ENCODE measurements at regions not wholly inside any gene's neighbourhood (a gene's known extent, or its start where the extent isn't known, plus 50 kb on each side); places are given as distances from the start of the nearest gene placed in this dataset.
A peak's percentile ranks its signal among the peaks of the same experiment; 100 is the strongest.

GRCh38 chr14:34059037-34059924, 108.4 kb upstream of the EGLN3 start:
- in situ Hi-C loops (cut with HindIII; ENCODE audit: low sequenced_read_pairs): no loop called here
- peak overlapping the region; percentile 45 for H3K4me3 ChIP-seq (ENCODE audit: low read depth, low read length)
- no peak for TF ChIP-seq CTCF (IDR thresholded peaks at IDR 0.05; ENCODE audit: low read depth, low read length, missing control alignments)
- no peak for DNase-seq (ENCODE audit: low read depth)

DNA sequence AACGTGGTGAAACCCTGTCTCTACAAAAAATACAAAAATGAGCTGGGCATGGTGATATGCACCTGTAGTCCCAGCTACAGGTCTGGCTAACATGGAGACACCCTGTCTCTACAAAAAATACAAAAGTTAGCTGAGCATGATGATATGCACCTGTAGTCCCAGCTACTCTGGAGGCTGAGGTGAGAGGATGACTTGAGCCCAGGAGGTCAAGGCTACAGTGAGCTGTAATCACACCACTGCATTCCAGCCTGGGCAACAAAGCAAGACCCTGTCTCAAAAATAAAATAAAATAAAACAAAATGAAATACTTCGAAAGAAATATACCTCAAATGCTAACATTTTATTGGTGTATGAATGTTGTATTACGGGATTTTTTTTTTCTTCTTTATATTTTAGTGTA, 107.6 kb upstream of the EGLN3 start:
- H3K4me3 ChIP-seq (ENCODE audit: low read depth, low read length): no peak overlapping the region
- TF ChIP-seq CTCF (IDR thresholded peaks at IDR 0.05; ENCODE audit: low read depth, low read length, missing control alignments): no peak
- no peak for DNase-seq (ENCODE audit: low read depth)
- in situ Hi-C loops (cut with HindIII; ENCODE audit: low sequenced_read_pairs): no loop called here

GRCh38 chr14:34056046-34056445, 105.2 kb upstream of the EGLN3 start:
- DNase-seq (ENCODE audit: low read depth): no peak
- no peak for TF ChIP-seq CTCF (IDR thresholded peaks at IDR 0.05; ENCODE audit: low read depth, low read length, missing control alignments)
- in situ Hi-C loops (cut with HindIII; ENCODE audit: low sequenced_read_pairs): no loop called here

GRCh38 chr14:34055157-34055950, 104.5 kb upstream of the EGLN3 start:
- DNase-seq (ENCODE audit: low read depth): no peak
- no peak overlapping the region for H3K4me3 ChIP-seq (ENCODE audit: low read depth, low read length)
- no peak for TF ChIP-seq CTCF (IDR thresholded peaks at IDR 0.05; ENCODE audit: low read depth, low read length, missing control alignments)
- in situ Hi-C loops (cut with HindIII; ENCODE audit: low sequenced_read_pairs): no loop called here

More at GRCh38 chr14:34056046-34056445, 105.2 kb upstream of the EGLN3 start:
- H3K4me3 ChIP-seq (ENCODE audit: low read depth, low read length): no peak overlapping the region

GRCh38 chr14:34053666-34054065, 102.8 kb upstream of the EGLN3 start:
- no peak overlapping the region for H3K4me3 ChIP-seq (ENCODE audit: low read depth, low read length)
- in situ Hi-C loops (cut with HindIII; ENCODE audit: low sequenced_read_pairs): no loop called here
- no peak for DNase-seq (ENCODE audit: low read depth)
- TF ChIP-seq CTCF (IDR thresholded peaks at IDR 0.05; ENCODE audit: low read depth, low read length, missing control alignments): no peak

DNA sequence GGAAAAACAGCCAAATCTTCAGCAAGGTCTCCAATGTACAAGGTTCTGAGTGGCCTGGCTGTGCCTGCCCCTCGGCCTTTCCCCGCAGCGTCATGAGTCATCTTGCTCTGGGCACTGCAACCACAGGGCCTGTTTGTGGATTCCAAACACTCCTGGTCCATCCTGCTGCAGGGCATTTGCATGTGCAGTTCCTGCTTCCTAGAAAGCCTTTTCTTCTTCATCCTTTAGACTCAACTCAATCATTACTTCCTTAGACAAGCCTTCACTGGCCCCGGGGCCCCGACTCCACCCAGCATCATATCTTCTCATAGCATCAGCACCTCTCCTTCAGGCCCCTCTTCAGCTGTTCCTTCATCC, 101.8 kb upstream of the EGLN3 start:
- no peak overlapping the region for H3K4me3 ChIP-seq (ENCODE audit: low read depth, low read length)
- peak; percentile 50 for DNase-seq (ENCODE audit: low read depth)
- in situ Hi-C loops (cut with HindIII; ENCODE audit: low sequenced_read_pairs): no loop called here
- no peak for TF ChIP-seq CTCF (IDR thresholded peaks at IDR 0.05; ENCODE audit: low read depth, low read length, missing control alignments)
